ENCODE measurements at regions not wholly inside any gene's neighbourhood (a gene's known extent, or its start where the extent isn't known, plus 50 kb on each side); places are given as distances from the start of the nearest gene placed in this dataset.

DNA sequence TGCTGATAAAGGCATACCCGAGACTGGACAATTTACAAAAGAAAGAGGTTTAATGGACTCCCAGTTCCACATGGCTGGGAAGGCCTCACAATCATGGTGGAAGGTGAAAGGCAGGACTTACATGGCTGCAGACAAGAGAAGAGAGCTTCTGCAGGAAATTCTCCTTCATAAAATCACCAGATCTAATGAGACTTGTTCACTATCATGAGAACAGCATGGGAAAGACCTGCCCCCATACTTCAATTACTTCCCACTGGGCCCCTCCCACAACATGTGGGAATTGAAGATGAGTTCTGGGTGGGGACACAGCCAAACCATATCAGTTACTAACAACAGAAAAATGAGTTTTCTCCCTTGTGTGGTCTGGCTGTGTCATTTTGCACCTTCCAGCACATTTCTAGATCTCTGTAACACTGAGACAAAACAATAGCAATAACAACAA is 741.4 kb downstream of the KCNT2 start:
- H3K4me1 ChIP-seq (ENCODE audit: insufficient read depth, low read length), result no peaks in the 10 kb centered on the region
- no peak overlapping the region for H3K9ac ChIP-seq (ENCODE audit: low read depth, low read length)
- ATAC-seq (ENCODE audit: insufficient read depth, low read depth) (no peak), DNase-seq (no peak)
- H3K9me3 ChIP-seq (ENCODE audit: insufficient read depth, low read length, severe bottlenecking), result no peaks in the 10 kb centered on the region
- H4K20me1 ChIP-seq (ENCODE audit: insufficient read depth, low read length), result no peaks in the 10 kb centered on the region
- no peaks in the 10 kb centered on the region for H3K36me3 ChIP-seq (ENCODE audit: insufficient read depth, low read length)
- no peak overlapping the region for H3K4me3 ChIP-seq (ENCODE audit: low read depth in 1 of 2, low read length in 2 of 2)
- no peak for TF ChIP-seq EZH2 (IDR thresholded peaks at IDR 0.05; ENCODE audit: borderline replicate concordance, low read depth, low read length, severe bottlenecking)
- TF ChIP-seq, protein P1, sequence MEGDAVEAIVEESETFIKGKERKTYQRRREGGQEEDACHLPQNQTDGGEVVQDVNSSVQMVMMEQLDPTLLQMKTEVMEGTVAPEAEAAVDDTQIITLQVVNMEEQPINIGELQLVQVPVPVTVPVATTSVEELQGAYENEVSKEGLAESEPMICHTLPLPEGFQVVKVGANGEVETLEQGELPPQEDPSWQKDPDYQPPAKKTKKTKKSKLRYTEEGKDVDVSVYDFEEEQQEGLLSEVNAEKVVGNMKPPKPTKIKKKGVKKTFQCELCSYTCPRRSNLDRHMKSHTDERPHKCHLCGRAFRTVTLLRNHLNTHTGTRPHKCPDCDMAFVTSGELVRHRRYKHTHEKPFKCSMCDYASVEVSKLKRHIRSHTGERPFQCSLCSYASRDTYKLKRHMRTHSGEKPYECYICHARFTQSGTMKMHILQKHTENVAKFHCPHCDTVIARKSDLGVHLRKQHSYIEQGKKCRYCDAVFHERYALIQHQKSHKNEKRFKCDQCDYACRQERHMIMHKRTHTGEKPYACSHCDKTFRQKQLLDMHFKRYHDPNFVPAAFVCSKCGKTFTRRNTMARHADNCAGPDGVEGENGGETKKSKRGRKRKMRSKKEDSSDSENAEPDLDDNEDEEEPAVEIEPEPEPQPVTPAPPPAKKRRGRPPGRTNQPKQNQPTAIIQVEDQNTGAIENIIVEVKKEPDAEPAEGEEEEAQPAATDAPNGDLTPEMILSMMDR (IDR thresholded peaks at IDR 0.05; ENCODE audit: borderline replicate concordance, extremely low read depth, low read length, poor library complexity, severe bottlenecking), result no peak
- H3K4me2 ChIP-seq (ENCODE audit: insufficient read depth, low read length), result no peak overlapping the region
- H3K27ac ChIP-seq (ENCODE audit: low read length), result no peak overlapping the region
- no peak overlapping the region for H2AFZ ChIP-seq (ENCODE audit: low read depth, low read length)
- H3K27me3 ChIP-seq (ENCODE audit: insufficient read depth, low read length, poor library complexity), result no peaks in the 10 kb centered on the region
- H3K79me2 ChIP-seq (ENCODE audit: insufficient read depth, low read length), result no peaks in the 10 kb centered on the region

DNA sequence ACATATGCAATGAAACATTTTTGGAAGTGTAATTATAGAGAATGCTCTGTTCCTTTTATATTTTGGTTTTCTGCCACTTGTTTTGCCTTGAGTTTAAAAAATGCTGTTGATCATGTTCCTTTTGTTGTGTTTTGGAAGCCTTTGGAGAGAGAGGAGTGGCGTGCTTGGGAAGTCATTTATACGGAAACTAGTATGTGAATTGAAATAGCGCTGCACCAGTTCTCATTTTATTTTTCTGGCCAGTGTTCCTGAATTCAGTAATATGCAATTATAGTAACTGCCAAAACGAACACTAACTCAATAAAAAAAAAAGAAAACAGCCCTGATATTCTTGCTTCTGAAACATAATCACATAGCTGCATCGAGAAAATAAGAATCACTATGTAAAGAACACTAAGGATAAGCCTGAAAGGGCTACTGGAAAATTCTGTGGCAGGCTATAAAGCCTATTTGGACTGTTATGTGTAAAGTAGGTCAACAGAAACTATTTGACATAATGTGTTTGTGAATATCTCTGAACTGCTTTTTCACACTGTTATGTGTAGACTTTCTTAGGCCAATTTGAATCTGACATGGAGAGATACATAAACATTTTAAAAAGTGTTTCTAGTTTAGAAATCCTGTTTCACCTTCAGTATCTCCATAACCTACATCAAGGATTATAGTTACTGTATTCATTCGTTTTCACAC is 742.0 kb downstream of the KCNT2 start:
- Histone ChIP-seq H2AFZ (ENCODE audit: low read depth, low read length) (no peak overlapping the region), H3K4me3 (ENCODE audit: low read depth in 1 of 2, low read length in 2 of 2) (no peak overlapping the region), H3K4me1 (ENCODE audit: insufficient read depth, low read length) (no peaks in the 10 kb centered on the region), H4K20me1 (ENCODE audit: insufficient read depth, low read length) (no peaks in the 10 kb centered on the region), H3K79me2 (ENCODE audit: insufficient read depth, low read length) (no peaks in the 10 kb centered on the region), H3K27ac (ENCODE audit: low read length) (no peak overlapping the region), H3K4me2 (ENCODE audit: insufficient read depth, low read length) (no peak overlapping the region), H3K27me3 (ENCODE audit: insufficient read depth, low read length, poor library complexity) (no peaks in the 10 kb centered on the region), H3K9ac (ENCODE audit: low read depth, low read length) (no peak overlapping the region), H3K9me3 (ENCODE audit: insufficient read depth, low read length, severe bottlenecking) (no peaks in the 10 kb centered on the region), H3K36me3 (ENCODE audit: insufficient read depth, low read length) (no peaks in the 10 kb centered on the region)
- TF ChIP-seq, protein P1 (IDR thresholded peaks at IDR 0.05; ENCODE audit: borderline replicate concordance, extremely low read depth, low read length, poor library complexity, severe bottlenecking), result no peak
- no peak for TF ChIP-seq EZH2 (IDR thresholded peaks at IDR 0.05; ENCODE audit: borderline replicate concordance, low read depth, low read length, severe bottlenecking)
- DNase-seq (no peak), ATAC-seq (ENCODE audit: insufficient read depth, low read depth) (no peak)

DNA sequence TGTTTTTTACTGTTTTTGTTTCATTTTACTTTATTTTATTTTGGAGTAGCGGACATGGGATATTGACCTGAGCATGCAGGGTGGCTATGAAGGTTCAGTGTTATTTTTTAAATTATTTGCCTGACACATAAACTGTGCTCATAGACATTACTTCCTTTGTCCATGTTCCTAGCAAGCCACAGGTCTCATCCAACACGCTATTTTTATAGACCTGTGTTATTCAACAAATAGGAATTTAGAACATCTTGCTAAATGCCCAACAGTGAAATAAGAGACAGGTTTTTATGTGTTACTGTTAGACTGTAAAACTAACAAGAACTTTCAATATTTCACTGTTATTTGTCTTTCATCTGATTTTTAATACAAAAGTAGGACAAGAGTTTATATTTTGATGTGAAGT is 756.4 kb downstream of the KCNT2 start:
- no peak overlapping the region for H3K4me2 ChIP-seq (ENCODE audit: insufficient read depth, low read length)
- ATAC-seq (ENCODE audit: insufficient read depth, low read depth), result no peak

More for the DNA sequence above, 756.4 kb downstream of the KCNT2 start:
- H3K79me2 ChIP-seq (ENCODE audit: insufficient read depth, low read length), result no peaks in the 10 kb centered on the region
- H4K20me1 ChIP-seq (ENCODE audit: insufficient read depth, low read length), result no peaks in the 10 kb centered on the region
- H3K27ac ChIP-seq (ENCODE audit: low read length), result no peak overlapping the region
- H3K36me3 ChIP-seq (ENCODE audit: insufficient read depth, low read length), result no peaks in the 10 kb centered on the region
- H3K4me1 ChIP-seq (ENCODE audit: insufficient read depth, low read length), result no peaks in the 10 kb centered on the region
- DNase-seq, result no peak
- H3K4me3 ChIP-seq (ENCODE audit: low read depth in 1 of 2, low read length in 2 of 2), result no peak overlapping the region
- TF ChIP-seq EZH2 (IDR thresholded peaks at IDR 0.05; ENCODE audit: borderline replicate concordance, low read depth, low read length, severe bottlenecking), result no peak
- TF ChIP-seq, protein P1 (IDR thresholded peaks at IDR 0.05; ENCODE audit: borderline replicate concordance, extremely low read depth, low read length, poor library complexity, severe bottlenecking), result no peak
- H3K9me3 ChIP-seq (ENCODE audit: insufficient read depth, low read length, severe bottlenecking), result no peaks in the 10 kb centered on the region
- no peak overlapping the region for H2AFZ ChIP-seq (ENCODE audit: low read depth, low read length)
- no peaks in the 10 kb centered on the region for H3K27me3 ChIP-seq (ENCODE audit: insufficient read depth, low read length, poor library complexity)
- H3K9ac ChIP-seq (ENCODE audit: low read depth, low read length), result no peak overlapping the region
